Hepatocyte (in vitro differentiated cells): ENCODE measurements at regions not wholly inside any gene's neighbourhood (a gene's known extent, or its start where the extent isn't known, plus 50 kb on each side); places are given as distances from the start of the nearest gene placed in this dataset.

Source experiments
- EZH2 ChIP-seq: fragments of 200-600 bp; sonication (generic); IDR thresholded peaks from 2 replicates; pipeline ENCODE4 v1.6.1; 2016; ENCODE audit warnings: antibody characterized with exemption, mild to moderate bottlenecking, borderline replicate concordance
- EZH2phosphoT487 ChIP-seq: fragments of 200-600 bp; sonication (generic); IDR thresholded peaks from one replicate; pipeline ENCODE4 v1.6.1; 2018; ENCODE audit warnings: antibody characterized with exemption, mild to moderate bottlenecking, low read depth, moderate library complexity; ENCODE audit not compliant: unreplicated experiment, severe bottlenecking
- TF ChIP-seq, protein P1 (sequence below): fragments of 200-600 bp; sonication (generic); IDR thresholded peaks from 2 replicates; pipeline ENCODE4 v1.5.1; 2016; ENCODE audit warnings: antibody characterized with exemption, mild to moderate bottlenecking; ENCODE audit not compliant: poor library complexity

DNA sequence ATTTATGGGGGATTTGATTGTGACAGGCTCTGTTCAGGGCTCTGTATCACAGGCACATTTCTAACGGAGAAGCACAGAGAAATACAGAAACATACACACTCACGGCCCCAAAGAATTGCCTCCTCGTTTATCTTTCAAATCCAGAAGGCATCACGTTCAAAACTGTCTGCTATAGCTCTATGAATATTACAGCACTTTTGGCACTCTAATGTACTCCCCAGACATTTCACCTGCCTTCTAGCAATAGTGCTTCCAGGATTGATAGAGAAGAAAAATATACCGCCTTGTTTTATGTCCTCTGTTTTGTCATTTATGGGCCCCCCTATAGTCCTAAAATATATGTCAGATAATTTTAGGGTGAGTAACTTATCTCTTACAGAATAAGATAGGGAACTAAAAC, 947.5 kb downstream of the ANKRD7 start:
- TF ChIP-seq, protein P1, sequence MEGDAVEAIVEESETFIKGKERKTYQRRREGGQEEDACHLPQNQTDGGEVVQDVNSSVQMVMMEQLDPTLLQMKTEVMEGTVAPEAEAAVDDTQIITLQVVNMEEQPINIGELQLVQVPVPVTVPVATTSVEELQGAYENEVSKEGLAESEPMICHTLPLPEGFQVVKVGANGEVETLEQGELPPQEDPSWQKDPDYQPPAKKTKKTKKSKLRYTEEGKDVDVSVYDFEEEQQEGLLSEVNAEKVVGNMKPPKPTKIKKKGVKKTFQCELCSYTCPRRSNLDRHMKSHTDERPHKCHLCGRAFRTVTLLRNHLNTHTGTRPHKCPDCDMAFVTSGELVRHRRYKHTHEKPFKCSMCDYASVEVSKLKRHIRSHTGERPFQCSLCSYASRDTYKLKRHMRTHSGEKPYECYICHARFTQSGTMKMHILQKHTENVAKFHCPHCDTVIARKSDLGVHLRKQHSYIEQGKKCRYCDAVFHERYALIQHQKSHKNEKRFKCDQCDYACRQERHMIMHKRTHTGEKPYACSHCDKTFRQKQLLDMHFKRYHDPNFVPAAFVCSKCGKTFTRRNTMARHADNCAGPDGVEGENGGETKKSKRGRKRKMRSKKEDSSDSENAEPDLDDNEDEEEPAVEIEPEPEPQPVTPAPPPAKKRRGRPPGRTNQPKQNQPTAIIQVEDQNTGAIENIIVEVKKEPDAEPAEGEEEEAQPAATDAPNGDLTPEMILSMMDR = no peak
- no peak for TF ChIP-seq EZH2
- TF ChIP-seq EZH2phosphoT487 = no peak
